ENCODE measurements at regions not wholly inside any gene's neighbourhood (a gene's known extent, or its start where the extent isn't known, plus 50 kb on each side); places are given as distances from the start of the nearest gene placed in this dataset.

DNA sequence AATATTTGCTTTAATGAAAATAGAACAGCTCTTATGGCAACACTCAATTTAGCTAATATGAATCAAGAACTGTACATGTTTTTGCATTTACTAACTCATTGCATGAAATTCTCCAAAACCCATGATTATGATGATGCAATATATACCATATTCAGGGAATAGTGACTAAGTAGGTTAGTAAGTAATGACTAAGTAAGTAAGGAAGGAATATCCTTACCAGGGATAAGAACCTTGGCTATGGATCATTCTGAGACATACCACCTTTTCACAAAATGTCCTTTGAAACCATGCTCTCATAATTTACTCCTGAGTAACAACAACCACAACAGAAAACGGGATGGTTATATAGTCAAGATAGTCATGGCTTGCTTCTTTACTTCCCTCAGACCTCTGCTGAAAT, 1513.0 kb downstream of the STIM2 start:
- TF ChIP-seq SUZ12 (IDR thresholded peaks at IDR 0.05; ENCODE audit: extremely low read depth, insufficient read depth, insufficient read length) = no peak
- no peak for TF ChIP-seq ZNF274 (IDR thresholded peaks at IDR 0.05; ENCODE audit: low read depth, low read length)
- TF ChIP-seq YY1 (IDR thresholded peaks at IDR 0.05; ENCODE audit: insufficient read depth, insufficient read length) = no peak

All from NT2/D1 (cell line).